D721Med (cell line): ENCODE measurements at regions not wholly inside any gene's neighbourhood (a gene's known extent, or its start where the extent isn't known, plus 50 kb on each side); places are given as distances from the start of the nearest gene placed in this dataset.

Experiments used
- DNase-seq: peaks from one replicate; pipeline ENCODE4 v3.0.0; 2011; ENCODE audit warnings: low spot score; ENCODE audit not compliant: insufficient read length
- FAIRE-seq: peaks from 2 replicates; lab custom pipeline; 2011; peaks lifted over from hg19 to GRCh38; lab: Jason Lieb, UNC
- CTCF ChIP-seq: IDR thresholded peaks from 2 replicates; pipeline ENCODE4 v1.5.1; 2012; ENCODE audit warnings: mild to moderate bottlenecking, control low read depth; ENCODE audit not compliant: insufficient read depth; ENCODE audit errors: missing control alignments

- FAIRE-seq (peak; percentile 81), DNase-seq (no peak)
- TF ChIP-seq CTCF, result no peak
These were observed 155.2 kb downstream of the FBXO15 start for GRCh38 chr18:73992242-73993022.

GRCh38 chr18:73991570-73991969 lies 156.1 kb downstream of the FBXO15 start:
- no peak for TF ChIP-seq CTCF
- DNase-seq (no peak), FAIRE-seq (no peak)

GRCh38 chr18:73990258-73990657 lies 157.4 kb downstream of the FBXO15 start:
- no peak for DNase-seq
- peak; percentile 6 for FAIRE-seq
- TF ChIP-seq CTCF, result no peak

GRCh38 chr18:73987247-73987980 lies 160.2 kb downstream of the FBXO15 start:
- DNase-seq, result no peak
- peak; percentile 92 for FAIRE-seq
- TF ChIP-seq CTCF, result no peak

- no peak for FAIRE-seq
- no peak for DNase-seq
- no peak for TF ChIP-seq CTCF
These were observed 160.9 kb downstream of the FBXO15 start for GRCh38 chr18:73986711-73987110.

- DNase-seq (no peak), FAIRE-seq (no peak)
- TF ChIP-seq CTCF, result no peak
These were observed 161.6 kb downstream of the FBXO15 start for GRCh38 chr18:73985855-73986625.
